ENCODE measurements at regions not wholly inside any gene's neighbourhood (a gene's known extent, or its start where the extent isn't known, plus 50 kb on each side); places are given as distances from the start of the nearest gene placed in this dataset.

DNA sequence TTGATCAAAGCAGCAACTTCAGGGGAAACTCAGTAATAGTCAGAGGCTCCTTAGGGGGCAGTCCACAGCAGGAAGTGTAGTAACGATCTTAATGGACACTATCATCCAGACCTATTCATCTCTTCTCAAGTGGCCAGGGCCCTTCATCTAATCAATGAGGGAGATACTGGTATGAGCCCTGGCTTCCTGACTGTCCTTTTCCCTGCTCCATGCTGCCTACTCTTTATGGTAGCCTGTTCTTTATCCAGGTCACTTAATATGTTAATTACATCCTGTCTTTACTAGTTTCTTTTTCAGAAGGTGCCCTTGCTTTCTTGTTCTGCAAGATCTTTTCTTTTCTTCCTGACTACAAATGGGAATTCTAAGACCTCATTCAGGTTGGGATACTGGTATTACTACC lies 197.1 kb downstream of the CAVIN4 start (continued):
- TF ChIP-seq, protein P1, sequence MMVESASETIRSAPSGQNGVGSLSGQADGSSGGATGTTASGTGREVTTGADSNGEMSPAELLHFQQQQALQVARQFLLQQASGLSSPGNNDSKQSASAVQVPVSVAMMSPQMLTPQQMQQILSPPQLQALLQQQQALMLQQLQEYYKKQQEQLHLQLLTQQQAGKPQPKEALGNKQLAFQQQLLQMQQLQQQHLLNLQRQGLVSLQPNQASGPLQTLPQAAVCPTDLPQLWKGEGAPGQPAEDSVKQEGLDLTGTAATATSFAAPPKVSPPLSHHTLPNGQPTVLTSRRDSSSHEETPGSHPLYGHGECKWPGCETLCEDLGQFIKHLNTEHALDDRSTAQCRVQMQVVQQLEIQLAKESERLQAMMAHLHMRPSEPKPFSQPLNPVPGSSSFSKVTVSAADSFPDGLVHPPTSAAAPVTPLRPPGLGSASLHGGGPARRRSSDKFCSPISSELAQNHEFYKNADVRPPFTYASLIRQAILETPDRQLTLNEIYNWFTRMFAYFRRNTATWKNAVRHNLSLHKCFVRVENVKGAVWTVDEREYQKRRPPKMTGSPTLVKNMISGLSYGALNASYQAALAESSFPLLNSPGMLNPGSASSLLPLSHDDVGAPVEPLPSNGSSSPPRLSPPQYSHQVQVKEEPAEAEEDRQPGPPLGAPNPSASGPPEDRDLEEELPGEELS (CRISPR knock-in tag; IDR thresholded peaks at IDR 0.05), result no peak
- TF ChIP-seq CAMTA2 (CRISPR knock-in tag; IDR thresholded peaks at IDR 0.05; ENCODE audit: borderline replicate concordance) (no peak), FOXA1 (IDR thresholded peaks at IDR 0.05) (no peak), FOXA1 (CRISPR knock-in tag; IDR thresholded peaks at IDR 0.05) (no peak), EZH2 (conservative IDR thresholded peaks at IDR 0.05; ENCODE audit: low read depth, low read length) (no peak)
- TF ChIP-seq, protein P2, sequence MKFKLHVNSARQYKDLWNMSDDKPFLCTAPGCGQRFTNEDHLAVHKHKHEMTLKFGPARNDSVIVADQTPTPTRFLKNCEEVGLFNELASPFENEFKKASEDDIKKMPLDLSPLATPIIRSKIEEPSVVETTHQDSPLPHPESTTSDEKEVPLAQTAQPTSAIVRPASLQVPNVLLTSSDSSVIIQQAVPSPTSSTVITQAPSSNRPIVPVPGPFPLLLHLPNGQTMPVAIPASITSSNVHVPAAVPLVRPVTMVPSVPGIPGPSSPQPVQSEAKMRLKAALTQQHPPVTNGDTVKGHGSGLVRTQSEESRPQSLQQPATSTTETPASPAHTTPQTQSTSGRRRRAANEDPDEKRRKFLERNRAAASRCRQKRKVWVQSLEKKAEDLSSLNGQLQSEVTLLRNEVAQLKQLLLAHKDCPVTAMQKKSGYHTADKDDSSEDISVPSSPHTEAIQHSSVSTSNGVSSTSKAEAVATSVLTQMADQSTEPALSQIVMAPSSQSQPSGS (CRISPR knock-in tag; IDR thresholded peaks at IDR 0.05), result no peak

DNA sequence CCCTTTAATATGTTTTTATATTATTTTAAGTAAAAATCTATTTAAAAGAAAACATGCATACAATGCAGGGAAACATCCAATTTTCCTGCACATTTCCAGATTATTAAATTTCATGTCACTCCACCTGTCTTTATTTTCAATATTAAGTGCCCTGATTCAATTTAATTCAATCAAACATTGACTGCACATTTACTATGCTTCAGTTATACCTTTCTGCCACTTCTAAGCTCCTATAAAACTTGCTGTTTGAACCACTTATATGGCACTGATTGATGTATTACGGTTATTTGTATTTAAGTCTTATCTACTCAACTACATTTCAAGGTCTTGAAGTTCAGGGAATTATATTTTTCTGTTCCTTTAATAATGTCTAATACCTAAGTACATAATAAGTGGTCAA lies 198.0 kb downstream of the CAVIN4 start:
- no TSS peak for BruUV-seq (replicated peaks)
- in situ Hi-C loops (cut with HindIII; ENCODE audit: extremely low pct_ligation_motif_present, low pct_unique_long_range_greater_than_20kb), result no loop called here
- POLR2A ChIA-PET, result no interaction called here
- Histone ChIP-seq H3K9me3 (ENCODE audit: low read length) (no peaks in the 10 kb centered on the region), H3K36me3 (replicated peaks in 1 of 2; ENCODE audit: control insufficient read depth in 1 of 2, insufficient read depth in 2 of 2, low read length in 2 of 2) (no peaks in the 10 kb centered on the region), H3K27ac (ENCODE audit: extremely low read length, insufficient read depth, low read length) (no peak overlapping the region), H3K4me1 (ENCODE audit: insufficient read depth, low read length) (no peaks in the 10 kb centered on the region), H2AFZ (ENCODE audit: low read length) (no peak overlapping the region), H3K4me3 (replicated peaks in 1 of 3; ENCODE audit: insufficient read depth in 1 of 3, low read depth in 2 of 3, low read length in 3 of 3) (no peak overlapping the region), H3K79me2 (ENCODE audit: insufficient read depth, low read length) (no peaks in the 10 kb centered on the region), H3K4me2 (ENCODE audit: low read depth, low read length) (no peak overlapping the region), H3K27me3 (ENCODE audit: control insufficient read depth in 1 of 2, insufficient read depth in 2 of 2, low read length in 2 of 2) (no peaks in the 10 kb centered on the region; a peak in 1 of 5 replicates), H3K9ac (ENCODE audit: insufficient read depth, low read depth, low read length) (no peak overlapping the region), H4K20me1 (ENCODE audit: insufficient read depth, low read length) (no peaks in the 10 kb centered on the region)
- no peak for DNase-seq (ENCODE audit: low spot score)
- intact Hi-C loops (cut with micrococcal nuclease; ENCODE audit: unreplicated experiment), result no loop called here
- 24% methylated on average over 1 of the region's 1 CpG for WGBS (ENCODE audit: low lambda C conversion rate)
- ATAC-seq, result no peak
- CTCF ChIA-PET (ENCODE audit: low intra/inter-chr PET ratio, low total read pairs), result no interaction called here
- FAIRE-seq, result no peak
- TF ChIP-seq HOXA5 (CRISPR knock-in tag; IDR thresholded peaks at IDR 0.05), result no peak
- TF ChIP-seq ZNF136 (CRISPR knock-in tag; IDR thresholded peaks at IDR 0.05; ENCODE audit: low read depth), result no peak
- no peak for TF ChIP-seq NPAS2 (CRISPR knock-in tag; IDR thresholded peaks at IDR 0.05; ENCODE audit: borderline replicate concordance)
- TF ChIP-seq ZSCAN22 (CRISPR knock-in tag; IDR thresholded peaks at IDR 0.05), result no peak
- no peak for TF ChIP-seq PCBP1 (IDR thresholded peaks at IDR 0.05; ENCODE audit: borderline replicate concordance, low read depth, low read length)
- TF ChIP-seq, protein P3, sequence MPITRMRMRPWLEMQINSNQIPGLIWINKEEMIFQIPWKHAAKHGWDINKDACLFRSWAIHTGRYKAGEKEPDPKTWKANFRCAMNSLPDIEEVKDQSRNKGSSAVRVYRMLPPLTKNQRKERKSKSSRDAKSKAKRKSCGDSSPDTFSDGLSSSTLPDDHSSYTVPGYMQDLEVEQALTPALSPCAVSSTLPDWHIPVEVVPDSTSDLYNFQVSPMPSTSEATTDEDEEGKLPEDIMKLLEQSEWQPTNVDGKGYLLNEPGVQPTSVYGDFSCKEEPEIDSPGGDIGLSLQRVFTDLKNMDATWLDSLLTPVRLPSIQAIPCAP (CRISPR knock-in tag; IDR thresholded peaks at IDR 0.05; ENCODE audit: low read depth), result no peak
- no peak for TF ChIP-seq SMYD3 (CRISPR knock-in tag; IDR thresholded peaks at IDR 0.05)
- TF ChIP-seq MTF2 (CRISPR knock-in tag; IDR thresholded peaks at IDR 0.05; ENCODE audit: borderline replicate concordance), result no peak
- TF ChIP-seq ATF7-NPFF (CRISPR knock-in tag; IDR thresholded peaks at IDR 0.05; ENCODE audit: low read depth), result no peak
- no peak for TF ChIP-seq GATAD1 (CRISPR knock-in tag; IDR thresholded peaks at IDR 0.05)
- no peak for TF ChIP-seq MED1 (CRISPR knock-in tag; IDR thresholded peaks at IDR 0.05)
- TF ChIP-seq, protein P4, sequence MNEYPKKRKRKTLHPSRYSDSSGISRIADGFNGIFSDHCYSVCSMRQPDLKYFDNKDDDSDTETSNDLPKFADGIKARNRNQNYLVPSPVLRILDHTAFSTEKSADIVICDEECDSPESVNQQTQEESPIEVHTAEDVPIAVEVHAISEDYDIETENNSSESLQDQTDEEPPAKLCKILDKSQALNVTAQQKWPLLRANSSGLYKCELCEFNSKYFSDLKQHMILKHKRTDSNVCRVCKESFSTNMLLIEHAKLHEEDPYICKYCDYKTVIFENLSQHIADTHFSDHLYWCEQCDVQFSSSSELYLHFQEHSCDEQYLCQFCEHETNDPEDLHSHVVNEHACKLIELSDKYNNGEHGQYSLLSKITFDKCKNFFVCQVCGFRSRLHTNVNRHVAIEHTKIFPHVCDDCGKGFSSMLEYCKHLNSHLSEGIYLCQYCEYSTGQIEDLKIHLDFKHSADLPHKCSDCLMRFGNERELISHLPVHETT (CRISPR knock-in tag; conservative IDR thresholded peaks at IDR 0.05), result no peak
- no peak for TF ChIP-seq MEIS2 (CRISPR knock-in tag; IDR thresholded peaks at IDR 0.05)
- TF ChIP-seq HNRNPK (IDR thresholded peaks at IDR 0.05; ENCODE audit: low read depth, low read length, poor library complexity, severe bottlenecking), result no peak
- no peak for TF ChIP-seq GFI1 (CRISPR knock-in tag; IDR thresholded peaks at IDR 0.05; ENCODE audit: borderline replicate concordance)

Data from HepG2 (cell line).